GM18502 (cell line): ENCODE measurements at regions not wholly inside any gene's neighbourhood (a gene's known extent, or its start where the extent isn't known, plus 50 kb on each side); places are given as distances from the start of the nearest gene placed in this dataset.
"Not testable (repeated sequence)": the region's sequence is repeated elsewhere in the genome, so short reads cannot be mapped to it uniquely, and the experiment has no call there.

Experiments
- ATAC-seq: cut with Tn5 transposase; IDR thresholded peaks from one replicate; pipeline ENCODE4 v1.9.1; 2021; ENCODE audit warnings: mild to moderate bottlenecking; ENCODE audit not compliant: unreplicated experiment, poor library complexity

- no peak for ATAC-seq
Observed at GRCh38 chr4:141448490-141448889, 187.9 kb upstream of the IL15 start.

GRCh38 chr4:141449927-141450326 is 186.5 kb upstream of the IL15 start:
- no peak for ATAC-seq

GRCh38 chr4:141455651-141456050 is 180.7 kb upstream of the IL15 start:
- no peak for ATAC-seq

GRCh38 chr4:141457653-141458052 is 178.7 kb upstream of the IL15 start:
- no peak for ATAC-seq

GRCh38 chr4:141458501-141458900 is 177.9 kb upstream of the IL15 start:
- no peak for ATAC-seq

- ATAC-seq: no peak
Observed at GRCh38 chr4:141459020-141459419, 177.4 kb upstream of the IL15 start.

- ATAC-seq: no peak
Observed at GRCh38 chr4:141462361-141462760, 174.0 kb upstream of the IL15 start.

- no peak for ATAC-seq
Observed at GRCh38 chr4:141463678-141464077, 172.7 kb upstream of the IL15 start.

- ATAC-seq: no peak
Observed at GRCh38 chr4:141464366-141464765, 172.0 kb upstream of the IL15 start.

- no peak for ATAC-seq
Observed at GRCh38 chr4:141465171-141465570, 171.2 kb upstream of the IL15 start.

- no peak for ATAC-seq
Observed at GRCh38 chr4:141467225-141467624, 169.2 kb upstream of the IL15 start.

- no peak for ATAC-seq
Observed at GRCh38 chr4:141469392-141469791, 167.0 kb upstream of the IL15 start.

- ATAC-seq: no peak
Observed at GRCh38 chr4:141473026-141473540, 163.3 kb upstream of the IL15 start.

GRCh38 chr4:141473952-141474351 is 162.4 kb upstream of the IL15 start:
- no peak for ATAC-seq

GRCh38 chr4:141480950-141481349 is 155.4 kb upstream of the IL15 start:
- ATAC-seq: no peak

- ATAC-seq: not testable (repeated sequence)
Observed at GRCh38 chr4:141484298-141484697, 152.1 kb upstream of the IL15 start.

- no peak for ATAC-seq
Observed at GRCh38 chr4:141486375-141486997, 149.9 kb upstream of the IL15 start.

GRCh38 chr4:141497627-141498026 is 138.8 kb upstream of the IL15 start:
- ATAC-seq: peak; percentile 96

GRCh38 chr4:141499261-141499853 is 137.0 kb upstream of the IL15 start:
- ATAC-seq: no peak

GRCh38 chr4:141501395-141501794 is 135.0 kb upstream of the IL15 start:
- ATAC-seq: no peak

GRCh38 chr4:141501931-141502330 is 134.5 kb upstream of the IL15 start:
- no peak for ATAC-seq

- no peak for ATAC-seq
Observed at GRCh38 chr4:141502755-141503154, 133.6 kb upstream of the IL15 start.
